C4-2B (cell line): ENCODE measurements at regions not wholly inside any gene's neighbourhood (a gene's known extent, or its start where the extent isn't known, plus 50 kb on each side); places are given as distances from the start of the nearest gene placed in this dataset.

Source experiments
- ZFX ChIP-seq: fragments of 450-650 bp; IDR thresholded peaks from 2 replicates; pipeline ENCODE4 v1.6.1; 2017
- TF ChIP-seq, protein P1 (sequence below): fragments of 450-650 bp; conservative IDR thresholded peaks from 2 replicates; pipeline ENCODE4 v1.5.1; 2017; ENCODE audit warnings: mild to moderate bottlenecking

DNA sequence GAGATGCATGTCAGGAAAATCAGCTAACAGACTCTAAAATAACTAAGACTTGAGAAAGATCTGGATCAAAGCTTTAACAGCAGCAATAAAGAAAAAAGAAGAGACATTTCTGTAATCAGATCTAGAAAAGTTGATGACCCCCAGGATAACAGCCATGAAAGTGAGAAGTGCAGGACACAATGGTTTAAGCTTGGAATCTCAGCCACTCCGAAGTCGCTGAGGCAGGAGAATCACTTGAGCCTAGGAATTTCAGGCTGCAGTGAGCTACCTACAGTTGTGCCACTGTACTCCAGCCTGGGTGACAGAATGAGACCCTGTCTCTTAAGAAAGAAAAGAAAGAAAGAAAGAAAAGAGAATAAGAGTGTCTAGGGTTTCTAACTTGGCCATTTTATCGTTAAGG lies 544.1 kb downstream of the CD83 start:
- TF ChIP-seq, protein P1, sequence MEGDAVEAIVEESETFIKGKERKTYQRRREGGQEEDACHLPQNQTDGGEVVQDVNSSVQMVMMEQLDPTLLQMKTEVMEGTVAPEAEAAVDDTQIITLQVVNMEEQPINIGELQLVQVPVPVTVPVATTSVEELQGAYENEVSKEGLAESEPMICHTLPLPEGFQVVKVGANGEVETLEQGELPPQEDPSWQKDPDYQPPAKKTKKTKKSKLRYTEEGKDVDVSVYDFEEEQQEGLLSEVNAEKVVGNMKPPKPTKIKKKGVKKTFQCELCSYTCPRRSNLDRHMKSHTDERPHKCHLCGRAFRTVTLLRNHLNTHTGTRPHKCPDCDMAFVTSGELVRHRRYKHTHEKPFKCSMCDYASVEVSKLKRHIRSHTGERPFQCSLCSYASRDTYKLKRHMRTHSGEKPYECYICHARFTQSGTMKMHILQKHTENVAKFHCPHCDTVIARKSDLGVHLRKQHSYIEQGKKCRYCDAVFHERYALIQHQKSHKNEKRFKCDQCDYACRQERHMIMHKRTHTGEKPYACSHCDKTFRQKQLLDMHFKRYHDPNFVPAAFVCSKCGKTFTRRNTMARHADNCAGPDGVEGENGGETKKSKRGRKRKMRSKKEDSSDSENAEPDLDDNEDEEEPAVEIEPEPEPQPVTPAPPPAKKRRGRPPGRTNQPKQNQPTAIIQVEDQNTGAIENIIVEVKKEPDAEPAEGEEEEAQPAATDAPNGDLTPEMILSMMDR = no peak
- TF ChIP-seq ZFX = no peak
